DND-41 (cell line): ENCODE measurements at regions not wholly inside any gene's neighbourhood (a gene's known extent, or its start where the extent isn't known, plus 50 kb on each side); places are given as distances from the start of the nearest gene placed in this dataset.

Experiments
- ATAC-seq: fragments of 200-7000 bp; cut with Tn5 transposase; 3 replicates; pipeline ENCODE4 v1.9.1; 2021; ENCODE audit warnings: low read depth; ENCODE audit not compliant: insufficient read depth
- DNase-seq: peaks from one replicate; pipeline ENCODE4 v3.0.0-alpha.2; 2020
- H2AFZ ChIP-seq: 2 replicates; pipeline ENCODE4 v1.6.0; 2012; ENCODE audit warnings: low read depth, low read length
- H3K27ac ChIP-seq: 2 replicates; pipeline ENCODE4 v1.5.1; 2012; ENCODE audit warnings: low read length, inconsistent platforms
- H3K27me3 ChIP-seq: fragments of 200-600 bp; sonication (generic); 2 replicates; pipeline ENCODE4 v1.6.0; 2012; ENCODE audit warnings: low read length, mild to moderate bottlenecking, inconsistent platforms; ENCODE audit not compliant: insufficient read depth, poor library complexity
- H3K36me3 ChIP-seq: 2 replicates; pipeline ENCODE4 v1.5.1; 2012; ENCODE audit warnings: low read length, inconsistent platforms; ENCODE audit not compliant: insufficient read depth
- H3K4me1 ChIP-seq: 2 replicates; pipeline ENCODE4 v1.5.1; 2012; ENCODE audit warnings: mild to moderate bottlenecking, low read length; ENCODE audit not compliant: insufficient read depth
- H3K4me2 ChIP-seq: 2 replicates; pipeline ENCODE4 v1.6.0; 2012; ENCODE audit warnings: mild to moderate bottlenecking, moderate library complexity, low read length, inconsistent platforms; ENCODE audit not compliant: insufficient read depth
- H3K4me3 ChIP-seq, 2 experiments: fragments of 200-600 bp in 1 of 2; shearing (Covaris generic) in 1 of 2; 2 replicates each; pipeline ENCODE4 v1.5.1; 2012 to 2016; ENCODE audit warnings: inconsistent platforms in 2 of 2, low read length in 2 of 2, mild to moderate bottlenecking in 2 of 2, low read depth in 1 of 2, moderate library complexity in 1 of 2
- H3K79me2 ChIP-seq: 2 replicates; pipeline ENCODE4 v1.6.0; 2012; ENCODE audit warnings: low read length, inconsistent platforms; ENCODE audit not compliant: insufficient read depth
- H3K9ac ChIP-seq: 2 replicates; pipeline ENCODE4 v1.6.0; 2012; ENCODE audit warnings: low read depth, mild to moderate bottlenecking, inconsistent platforms, low read length, moderate library complexity
- H3K9me3 ChIP-seq: 2 replicates; pipeline ENCODE4 v1.5.1; 2012; ENCODE audit warnings: low read length, moderate library complexity, mild to moderate bottlenecking, inconsistent platforms; ENCODE audit not compliant: insufficient read depth, severe bottlenecking
- H4K20me1 ChIP-seq: 2 replicates; pipeline ENCODE4 v1.6.0; 2012; ENCODE audit warnings: low read length; ENCODE audit not compliant: insufficient read depth
- CTCF ChIP-seq: IDR thresholded peaks from 2 replicates; pipeline ENCODE4 v1.5.1; 2012; ENCODE audit warnings: borderline replicate concordance, low read length, moderate library complexity, mild to moderate bottlenecking; ENCODE audit not compliant: poor library complexity, severe bottlenecking; ENCODE audit errors: extremely low read depth
- EZH2 ChIP-seq: IDR thresholded peaks from 3 replicates; pipeline ENCODE4 v1.6.1; 2012; ENCODE audit warnings: borderline replicate concordance, low read depth, mild to moderate bottlenecking, moderate library complexity, low read length, inconsistent platforms; ENCODE audit not compliant: severe bottlenecking

- Histone ChIP-seq H3K9ac (no peak overlapping the region), H3K27me3 (no peaks in the 10 kb centered on the region), H3K4me2 (no peak overlapping the region), H4K20me1 (no peaks in the 10 kb centered on the region), H3K36me3 (no peaks in the 10 kb centered on the region), H3K4me1 (peaks cover 16% of the 10 kb centered on the region), H3K9me3 (no peaks in the 10 kb centered on the region), H3K27ac (no peak overlapping the region), H3K79me2 (no peaks in the 10 kb centered on the region), H3K4me3 (no peak overlapping the region), H2AFZ (no peak overlapping the region)
- DNase-seq (no peak), ATAC-seq (no peak)
- TF ChIP-seq EZH2, result no peak
- TF ChIP-seq CTCF, result no peak
Observed at GRCh38 chr7:17207220-17207619, 91.2 kb upstream of the AHR start.

DNA sequence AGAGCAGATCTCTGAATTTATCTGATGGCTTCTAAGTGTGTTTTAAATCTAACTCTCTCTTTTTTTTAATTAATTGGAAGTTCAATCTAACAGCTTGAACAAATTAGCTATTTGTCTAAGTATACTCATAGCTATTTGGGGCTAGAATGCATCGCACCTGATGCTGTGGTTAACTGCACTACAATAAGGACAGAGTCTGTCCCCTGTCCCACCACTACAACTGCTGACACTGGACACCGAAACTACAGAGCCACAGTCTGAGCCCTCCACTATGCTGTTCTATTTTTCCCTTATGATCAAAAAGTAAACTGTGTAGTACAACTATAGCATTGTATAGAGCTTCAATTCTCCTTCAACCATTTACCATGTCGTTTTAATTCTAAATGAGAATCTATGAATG, 89.4 kb upstream of the AHR start:
- Histone ChIP-seq H3K79me2 (no peaks in the 10 kb centered on the region), H3K4me2 (no peak overlapping the region), H3K4me3 (no peak overlapping the region), H3K27me3 (no peaks in the 10 kb centered on the region), H3K27ac (no peak overlapping the region), H4K20me1 (no peaks in the 10 kb centered on the region), H2AFZ (no peak overlapping the region), H3K9ac (no peak overlapping the region), H3K9me3 (no peaks in the 10 kb centered on the region), H3K36me3 (no peaks in the 10 kb centered on the region), H3K4me1 (peaks cover 16% of the 10 kb centered on the region)
- TF ChIP-seq EZH2 (no peak), CTCF (no peak)
- no peak for DNase-seq
- no peak for ATAC-seq

GRCh38 chr7:17211307-17211836, 87.1 kb upstream of the AHR start:
- no peaks in the 10 kb centered on the region for H4K20me1 ChIP-seq
- DNase-seq (no peak), ATAC-seq (no peak)
- H2AFZ ChIP-seq, result no peak overlapping the region
- H3K79me2 ChIP-seq, result no peaks in the 10 kb centered on the region
- H3K9me3 ChIP-seq, result no peaks in the 10 kb centered on the region
- H3K27me3 ChIP-seq, result no peaks in the 10 kb centered on the region
- peaks cover 8% of the 10 kb centered on the region for H3K4me1 ChIP-seq
- TF ChIP-seq CTCF (no peak), EZH2 (no peak)
- no peak overlapping the region for H3K9ac ChIP-seq
- no peaks in the 10 kb centered on the region for H3K36me3 ChIP-seq
- no peak overlapping the region for H3K4me3 ChIP-seq
- no peak overlapping the region for H3K4me2 ChIP-seq
- H3K27ac ChIP-seq, result no peak overlapping the region

GRCh38 chr7:17212188-17212587, 86.3 kb upstream of the AHR start:
- no peak for DNase-seq
- Histone ChIP-seq H4K20me1 (no peaks in the 10 kb centered on the region), H3K4me1 (peaks cover 2% of the 10 kb centered on the region; the same call in 1 of the 2 replicates), H3K4me2 (no peak overlapping the region), H3K9me3 (no peaks in the 10 kb centered on the region), H3K79me2 (no peaks in the 10 kb centered on the region), H3K27me3 (no peaks in the 10 kb centered on the region), H3K9ac (no peak overlapping the region), H2AFZ (no peak overlapping the region), H3K4me3 (no peak overlapping the region), H3K36me3 (no peaks in the 10 kb centered on the region), H3K27ac (no peak overlapping the region)
- no peak for TF ChIP-seq CTCF
- no peak for TF ChIP-seq EZH2
- no peak for ATAC-seq
